Trophoblast cell (in vitro differentiated cells and primary cell): ENCODE measurements at regions not wholly inside any gene's neighbourhood (a gene's known extent, or its start where the extent isn't known, plus 50 kb on each side); places are given as distances from the start of the nearest gene placed in this dataset.

Experiments
- DNase-seq, 2 donors: peaks; one replicate each; pipeline ENCODE4 v3.0.0-alpha.2; 2016
- H2AFZ ChIP-seq: 2 replicates; pipeline ENCODE4 v1.6.1; 2013; ENCODE audit warnings: low read length, moderate library complexity, mild to moderate bottlenecking; ENCODE audit not compliant: insufficient read depth, poor library complexity
- H2AK5ac ChIP-seq: 2 replicates; pipeline ENCODE4 v1.6.1; 2013; ENCODE audit warnings: mild to moderate bottlenecking, low read length
- H2BK120ac ChIP-seq: 2 replicates; pipeline ENCODE4 v1.6.1; 2013; ENCODE audit warnings: low read length, mild to moderate bottlenecking, moderate library complexity; ENCODE audit not compliant: insufficient read depth, poor library complexity
- H2BK12ac ChIP-seq: 2 replicates; pipeline ENCODE4 v1.6.1; 2013; ENCODE audit warnings: mild to moderate bottlenecking, low read length, moderate library complexity
- H2BK5ac ChIP-seq: 2 replicates; pipeline ENCODE4 v1.6.1; 2013; ENCODE audit warnings: low read length, low read depth, moderate library complexity, mild to moderate bottlenecking; ENCODE audit not compliant: poor library complexity
- H3K14ac ChIP-seq: 2 replicates; pipeline ENCODE4 v1.6.1; 2013; ENCODE audit warnings: mild to moderate bottlenecking, low read length
- H3K18ac ChIP-seq: 2 replicates; pipeline ENCODE4 v1.6.1; 2013; ENCODE audit warnings: mild to moderate bottlenecking, low read length
- H3K23ac ChIP-seq: 2 replicates; pipeline ENCODE4 v1.6.1; 2013; ENCODE audit warnings: low read length
- H3K27ac ChIP-seq: 2 replicates; pipeline ENCODE4 v1.5.1; 2013; ENCODE audit warnings: low read depth, mild to moderate bottlenecking, inconsistent platforms, low read length, moderate library complexity
- H3K27me3 ChIP-seq: 2 replicates; pipeline ENCODE4 v1.6.1; 2013; ENCODE audit warnings: inconsistent platforms, mild to moderate bottlenecking, low read length, moderate library complexity; ENCODE audit not compliant: insufficient read depth
- H3K36me3 ChIP-seq, 2 experiments: 1 replicate in 1 of 2; 2 replicates in 1 of 2; pipeline ENCODE4 v1.6.1; 2013; ENCODE audit warnings: low read length in 2 of 2, mild to moderate bottlenecking in 2 of 2, moderate library complexity in 1 of 2; ENCODE audit not compliant: insufficient read depth in 2 of 2, control insufficient read depth in 1 of 2
- H3K4ac ChIP-seq: 2 replicates; pipeline ENCODE4 v1.6.1; 2013; ENCODE audit warnings: low read depth, mild to moderate bottlenecking, low read length, moderate library complexity
- H3K4me1 ChIP-seq, 2 experiments: 1 replicate in 1 of 2; 2 replicates in 1 of 2; pipeline ENCODE4 v1.6.1; 2013; ENCODE audit warnings: low read length in 2 of 2, mild to moderate bottlenecking in 2 of 2, moderate library complexity in 1 of 2; ENCODE audit not compliant: insufficient read depth in 2 of 2, control insufficient read depth in 1 of 2
- H3K4me2 ChIP-seq: 2 replicates; pipeline ENCODE4 v1.6.1; 2013; ENCODE audit warnings: inconsistent platforms, mild to moderate bottlenecking, low read length, moderate library complexity
- H3K4me3 ChIP-seq: 2 replicates; pipeline ENCODE4 v1.5.1; 2013; ENCODE audit warnings: mild to moderate bottlenecking, low read depth, low read length, inconsistent platforms
- H3K79me1 ChIP-seq: one replicate; pipeline ENCODE4 v1.6.1; 2013; ENCODE audit warnings: low read length
- H3K79me2 ChIP-seq: 2 replicates; pipeline ENCODE4 v1.6.1; 2013; ENCODE audit warnings: low read length, mild to moderate bottlenecking; ENCODE audit not compliant: control insufficient read depth, insufficient read depth, poor library complexity
- H3K9ac ChIP-seq: 2 replicates; pipeline ENCODE4 v1.6.1; 2013; ENCODE audit warnings: mild to moderate bottlenecking, low read length
- H3K9me3 ChIP-seq: 2 replicates; pipeline ENCODE4 v1.6.1; 2013; ENCODE audit warnings: low read depth, mild to moderate bottlenecking, control low read depth, inconsistent platforms, low read length; ENCODE audit not compliant: insufficient read depth
- H4K12ac ChIP-seq: 2 replicates; pipeline ENCODE4 v1.6.1; 2013; ENCODE audit warnings: low read depth, mild to moderate bottlenecking, low read length, moderate library complexity
- H4K8ac ChIP-seq: 2 replicates; pipeline ENCODE4 v1.6.1; 2013; ENCODE audit warnings: low read depth, mild to moderate bottlenecking, low read length, moderate library complexity
- H4K91ac ChIP-seq: one replicate; pipeline ENCODE4 v1.6.1; 2013; ENCODE audit warnings: low read depth, mild to moderate bottlenecking, low read length, moderate library complexity
- WGBS: extraction: QIAGEN DNeasy Blood & Tissue Kit; methylation state at CpG from one replicate; pipeline ENCODE4 v1.1.7; 2013; ENCODE audit warnings: missing lambda C conversion rate; ENCODE audit not compliant: insufficient read length, insufficient coverage; ENCODE audit errors: extremely low coverage; 5-methylcytosine and 5-hydroxymethylcytosine counted together

DNA sequence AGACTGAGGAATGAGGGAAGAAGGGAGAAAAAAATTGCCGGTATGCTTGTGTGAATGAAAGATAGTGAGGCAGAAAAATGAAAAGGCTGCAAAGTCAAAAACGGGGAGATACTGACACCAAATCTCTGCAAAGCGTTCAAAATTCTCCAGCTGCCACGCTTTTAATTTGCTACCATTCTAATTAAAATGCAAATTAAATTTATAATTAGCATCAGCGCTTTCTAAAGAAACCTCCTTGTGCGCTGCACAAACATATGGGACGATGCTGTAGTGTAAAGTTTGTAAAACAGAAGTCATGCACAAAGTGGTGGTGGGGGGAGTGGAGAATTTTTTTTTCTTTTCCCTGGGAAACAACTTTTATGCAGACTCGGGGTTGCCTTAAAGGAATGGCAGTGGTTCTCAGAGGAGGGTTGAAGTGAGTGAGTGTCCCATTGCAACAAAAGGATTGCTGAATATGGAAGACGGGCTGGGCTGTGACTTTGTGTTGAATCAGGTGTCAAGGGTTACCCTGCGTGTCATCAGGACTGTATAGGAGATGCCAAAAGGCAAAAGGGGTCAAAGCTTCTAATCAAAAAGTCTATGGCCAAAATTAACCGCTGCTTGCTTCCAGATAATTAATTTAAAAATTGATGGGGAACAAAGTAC, 472.2 kb downstream of the NR2F2 start:
- Histone ChIP-seq H2BK120ac (no peak overlapping the region), H3K36me3 (no peaks in the 10 kb centered on the region), H3K79me1 (no peaks in the 10 kb centered on the region), H2AFZ (no peak overlapping the region), H4K12ac (no peak overlapping the region), H3K9me3 (peaks cover 3% of the 10 kb centered on the region), H3K79me2 (no peaks in the 10 kb centered on the region), H2BK5ac (no peak overlapping the region), H3K4ac (no peak overlapping the region), H3K27ac (no peak overlapping the region), H2BK12ac (no peak overlapping the region), H3K9ac (no peak overlapping the region), H3K18ac (no peak overlapping the region), H3K4me1 (no peaks in the 10 kb centered on the region), H3K4me2 (no peak overlapping the region), H4K8ac (no peak overlapping the region), H3K14ac (no peak overlapping the region), H3K23ac (no peak overlapping the region), H2AK5ac (no peak overlapping the region), H3K4me3 (no peak overlapping the region), H4K91ac (no peak overlapping the region), H3K27me3 (no peaks in the 10 kb centered on the region)
- no CpG with 5 or more reads among the region's 11 CpGs for WGBS
- DNase-seq: no peak

DNA sequence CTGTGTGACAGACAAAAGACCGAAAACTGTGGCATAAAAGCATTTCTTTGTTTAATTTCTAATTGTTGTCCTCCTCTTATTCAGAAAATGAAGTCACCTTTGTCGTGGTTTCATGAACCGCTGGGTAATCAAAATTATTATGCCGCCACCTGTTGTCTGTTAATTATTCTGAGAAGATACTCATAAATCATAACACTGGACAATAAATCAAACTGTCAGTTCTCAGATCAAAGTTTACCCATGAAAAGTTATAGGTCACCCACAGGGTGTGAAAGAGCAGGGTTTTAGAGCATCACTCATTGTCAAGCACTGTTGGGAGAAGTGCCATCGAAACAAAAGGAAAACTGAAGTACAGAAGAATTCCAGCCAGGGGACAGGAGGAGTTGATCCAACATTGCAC, 474.3 kb downstream of the NR2F2 start:
- no CpG with 5 or more reads among the region's 5 CpGs for WGBS
- Histone ChIP-seq H3K27me3 (no peaks in the 10 kb centered on the region), H3K18ac (no peak overlapping the region), H3K9ac (no peak overlapping the region), H2BK12ac (no peak overlapping the region), H4K12ac (no peak overlapping the region), H4K8ac (no peak overlapping the region), H2AK5ac (no peak overlapping the region), H3K4me1 (no peaks in the 10 kb centered on the region), H3K27ac (no peak overlapping the region), H2BK5ac (no peak overlapping the region), H3K4me2 (no peak overlapping the region), H3K4ac (no peak overlapping the region), H3K9me3 (peaks cover 3% of the 10 kb centered on the region), H3K4me3 (no peak overlapping the region), H3K23ac (no peak overlapping the region), H2AFZ (no peak overlapping the region), H3K79me2 (no peaks in the 10 kb centered on the region), H3K14ac (no peak overlapping the region), H2BK120ac (no peak overlapping the region), H3K79me1 (no peaks in the 10 kb centered on the region), H3K36me3 (no peaks in the 10 kb centered on the region), H4K91ac (no peak overlapping the region)
- DNase-seq: no peak

DNA sequence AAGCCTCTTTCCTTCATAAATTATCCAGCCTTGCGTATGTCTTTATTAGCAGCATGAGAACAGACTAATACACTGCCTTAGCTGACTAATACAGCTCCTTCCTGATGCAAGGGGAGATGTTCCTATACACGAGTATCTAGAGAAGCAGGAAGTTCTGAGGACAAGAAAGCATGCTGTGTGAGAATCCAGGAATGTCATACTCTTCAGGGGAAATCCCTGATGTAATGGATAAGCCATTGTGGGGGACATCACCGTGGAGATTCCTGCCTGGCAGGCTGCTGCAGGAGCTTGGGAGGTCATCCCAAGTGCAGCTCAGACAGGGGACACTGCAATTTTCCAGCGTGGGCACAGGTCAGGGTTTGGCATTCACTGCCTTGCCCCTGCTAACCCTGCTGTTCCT, 476.9 kb downstream of the NR2F2 start:
- no CpG with 5 or more reads among the region's 4 CpGs for WGBS
- Histone ChIP-seq H3K4me3 (no peak overlapping the region), H3K9me3 (peaks cover 3% of the 10 kb centered on the region), H2BK12ac (no peak overlapping the region), H3K36me3 (no peaks in the 10 kb centered on the region), H4K91ac (no peak overlapping the region), H2AK5ac (no peak overlapping the region), H3K27me3 (no peaks in the 10 kb centered on the region), H3K14ac (no peak overlapping the region), H3K79me2 (no peaks in the 10 kb centered on the region), H4K8ac (no peak overlapping the region), H3K4me2 (no peak overlapping the region), H3K23ac (peak overlapping the region; percentile 42), H2AFZ (no peak overlapping the region), H2BK5ac (no peak overlapping the region), H3K79me1 (no peaks in the 10 kb centered on the region), H3K18ac (no peak overlapping the region), H4K12ac (no peak overlapping the region), H3K4ac (no peak overlapping the region), H3K4me1 (no peaks in the 10 kb centered on the region), H3K9ac (no peak overlapping the region), H3K27ac (no peak overlapping the region), H2BK120ac (no peak overlapping the region)
- no peak for DNase-seq

DNA sequence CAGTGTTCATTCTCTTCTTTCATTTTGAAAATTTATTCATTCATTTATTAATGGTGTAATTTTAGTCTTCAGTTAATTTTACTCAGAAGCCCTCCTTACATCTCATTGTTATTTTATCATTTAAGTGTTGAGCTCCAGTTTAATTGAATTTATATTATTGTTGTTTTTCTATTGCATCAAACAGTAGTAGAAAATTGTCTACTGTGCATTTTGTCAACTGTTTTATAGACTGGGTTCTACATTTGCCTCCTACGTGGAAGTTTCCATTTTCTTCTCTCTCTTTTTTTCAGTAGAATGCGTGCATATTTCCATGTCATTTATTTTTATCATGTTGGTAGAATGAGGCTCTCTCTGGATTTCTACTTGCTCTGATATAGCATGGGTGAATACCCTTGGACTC, 487.4 kb downstream of the NR2F2 start:
- H3K27me3 ChIP-seq: no peaks in the 10 kb centered on the region
- H2BK5ac ChIP-seq: no peak overlapping the region
- WGBS: no CpG with 5 or more reads among the region's 2 CpGs
- H3K4me3 ChIP-seq: no peak overlapping the region
- H4K8ac ChIP-seq: no peak overlapping the region
- no peak overlapping the region for H3K27ac ChIP-seq
- H3K4me1 ChIP-seq: no peaks in the 10 kb centered on the region
- no peaks in the 10 kb centered on the region for H3K36me3 ChIP-seq
- no peaks in the 10 kb centered on the region for H3K79me1 ChIP-seq
- no peak overlapping the region for H4K91ac ChIP-seq
- no peak overlapping the region for H4K12ac ChIP-seq
- H2AFZ ChIP-seq: no peak overlapping the region
- H3K4me2 ChIP-seq: no peak overlapping the region
- no peak for DNase-seq
- H2AK5ac ChIP-seq: no peak overlapping the region
- H3K9ac ChIP-seq: no peak overlapping the region
- H3K4ac ChIP-seq: no peak overlapping the region
- no peak overlapping the region for H2BK120ac ChIP-seq
- no peaks in the 10 kb centered on the region for H3K79me2 ChIP-seq
- no peak overlapping the region for H3K14ac ChIP-seq
- no peak overlapping the region for H3K18ac ChIP-seq
- no peak overlapping the region for H2BK12ac ChIP-seq
- no peaks in the 10 kb centered on the region for H3K9me3 ChIP-seq
- no peak overlapping the region for H3K23ac ChIP-seq
